ENCODE measurements at regions not wholly inside any gene's neighbourhood (a gene's known extent, or its start where the extent isn't known, plus 50 kb on each side); places are given as distances from the start of the nearest gene placed in this dataset.
"Not testable (repeated sequence)": the region's sequence is repeated elsewhere in the genome, so short reads cannot be mapped to it uniquely, and the experiment has no call there.

DNA sequence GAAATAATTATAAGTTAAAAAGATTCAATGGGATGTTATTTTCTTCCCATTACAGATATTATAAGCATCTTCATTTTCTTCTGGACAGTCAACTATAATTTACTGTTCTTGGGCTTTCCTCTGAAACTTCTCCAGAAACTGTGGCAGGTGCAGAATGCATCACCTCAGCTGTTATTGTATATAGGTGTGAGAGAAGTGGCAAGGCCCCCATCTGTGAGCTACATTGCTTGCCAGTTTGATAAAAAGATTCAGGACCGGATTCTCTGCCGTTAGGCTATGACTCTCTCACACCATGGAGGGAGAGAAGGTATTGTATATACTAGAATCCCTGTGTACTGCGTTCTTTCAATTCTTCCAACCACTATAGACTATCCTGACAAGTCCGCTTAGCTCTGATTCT is 135.8 kb upstream of the CENPW start:
- Histone ChIP-seq H3K4me3 (no peak overlapping the region), H3K36me3 (no peaks in the 10 kb centered on the region), H3K27me3 (no peaks in the 10 kb centered on the region), H3K9me3 (no peaks in the 10 kb centered on the region), H3K27ac (no peak overlapping the region), H3K4me1 (no peaks in the 10 kb centered on the region)
- ATAC-seq (no peak), DNase-seq (no peak)
- intact Hi-C loops (cut with DNase I): no loop called here
- TF ChIP-seq CTCF (IDR thresholded peaks at IDR 0.05): no peak

GRCh38 chr6:126204598-126204997 is 135.3 kb upstream of the CENPW start:
- H3K36me3 ChIP-seq: no peaks in the 10 kb centered on the region
- H3K27me3 ChIP-seq: no peaks in the 10 kb centered on the region
- H3K27ac ChIP-seq: no peak overlapping the region
- no peaks in the 10 kb centered on the region for H3K4me1 ChIP-seq
- ATAC-seq (no peak), DNase-seq (no peak)
- no peaks in the 10 kb centered on the region for H3K9me3 ChIP-seq
- no peak for TF ChIP-seq CTCF (IDR thresholded peaks at IDR 0.05)
- intact Hi-C loops (cut with DNase I): no loop called here
- H3K4me3 ChIP-seq: no peak overlapping the region

GRCh38 chr6:126206504-126207246 is 133.2 kb upstream of the CENPW start:
- intact Hi-C loops (cut with DNase I): no loop called here
- DNase-seq: no peak
- no peak for TF ChIP-seq CTCF (IDR thresholded peaks at IDR 0.05)
- Histone ChIP-seq H3K27ac (no peak overlapping the region), H3K36me3 (no peaks in the 10 kb centered on the region), H3K9me3 (peaks cover 0 to 2% of the 10 kb centered on the region in 2 donors), H3K27me3 (no peaks in the 10 kb centered on the region), H3K4me1 (no peaks in the 10 kb centered on the region), H3K4me3 (no peak overlapping the region)
- no peak for ATAC-seq

- Histone ChIP-seq H3K27ac (no peak overlapping the region), H3K4me3 (no peak overlapping the region), H3K27me3 (no peaks in the 10 kb centered on the region), H3K9me3 (peaks cover 0 to 2% of the 10 kb centered on the region in 2 donors), H3K4me1 (no peaks in the 10 kb centered on the region), H3K36me3 (no peaks in the 10 kb centered on the region)
- TF ChIP-seq CTCF (IDR thresholded peaks at IDR 0.05): no peak
- intact Hi-C loops (cut with DNase I): no loop called here
- DNase-seq (no peak), ATAC-seq (no peak)
Observed at GRCh38 chr6:126210398-126211075, 129.4 kb upstream of the CENPW start.

GRCh38 chr6:126217497-126217896 is 122.4 kb upstream of the CENPW start:
- no peaks in the 10 kb centered on the region for H3K4me1 ChIP-seq
- intact Hi-C loops (cut with DNase I): no loop called here
- H3K36me3 ChIP-seq: no peaks in the 10 kb centered on the region
- ATAC-seq (no peak), DNase-seq (no peak)
- peaks cover 0 to 2% of the 10 kb centered on the region in 2 donors for H3K9me3 ChIP-seq
- no peak for TF ChIP-seq CTCF (IDR thresholded peaks at IDR 0.05)
- no peaks in the 10 kb centered on the region for H3K27me3 ChIP-seq
- no peak overlapping the region for H3K27ac ChIP-seq
- no peak overlapping the region for H3K4me3 ChIP-seq

DNA sequence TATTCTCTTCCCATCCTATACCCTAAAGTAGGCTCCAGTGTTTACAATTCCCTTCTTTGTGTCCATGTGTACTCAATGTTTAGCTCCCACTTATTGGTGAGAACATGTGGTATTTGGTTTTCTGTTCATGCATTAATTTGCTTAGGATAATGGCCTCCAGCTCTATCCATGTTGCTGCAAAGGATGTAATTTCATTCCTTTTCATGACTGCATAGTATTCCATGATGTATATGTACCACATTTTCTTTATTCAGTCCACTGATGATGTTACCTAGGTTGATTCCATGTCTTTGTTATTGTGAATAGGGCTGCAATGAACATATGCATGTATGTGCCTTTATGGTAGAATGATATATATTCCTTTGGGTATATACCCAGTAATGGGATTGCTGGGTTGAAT is 119.0 kb upstream of the CENPW start:
- H3K9me3 ChIP-seq; H3K36me3 ChIP-seq; ATAC-seq; H3K4me1 ChIP-seq; intact Hi-C loops (cut with DNase I); H3K4me3 ChIP-seq; DNase-seq; H3K27me3 ChIP-seq; H3K27ac ChIP-seq: not testable (repeated sequence)
